Tibial nerve (tissue), 4 donors: ENCODE measurements at regions not wholly inside any gene's neighbourhood (a gene's known extent, or its start where the extent isn't known, plus 50 kb on each side); places are given as distances from the start of the nearest gene placed in this dataset.

Source experiments
- CTCF ChIP-seq, 5 experiments: fragments of 200-600 bp in 3 of 5; fragments of 450-650 bp in 2 of 5; sonication (generic) in 3 of 5; IDR thresholded peaks; one replicate each; pipeline ENCODE4 v1.5.1; 2016 to 2019; ENCODE audit warnings: antibody characterized with exemption in 5 of 5, mild to moderate bottlenecking in 3 of 5, moderate library complexity in 2 of 5
- EP300 ChIP-seq, 2 donors: sonication (generic); formaldehyde crosslinking; IDR thresholded peaks; one replicate each; pipeline ENCODE4 v1.6.1; 2017; ENCODE audit warnings: antibody characterized with exemption in 2 of 2, mild to moderate bottlenecking in 1 of 2
- POLR2A ChIP-seq, 2 donors: fragments of 450-650 bp; IDR thresholded peaks; one replicate each; pipeline ENCODE4 v1.6.1; 2017; ENCODE audit warnings: antibody characterized with exemption in 2 of 2, mild to moderate bottlenecking in 2 of 2, moderate library complexity in 2 of 2

- TF ChIP-seq CTCF (IDR thresholded peaks at IDR 0.05) (no peak), POLR2A (IDR thresholded peaks at IDR 0.05) (no peak), EP300 (IDR thresholded peaks at IDR 0.05) (no peak)
Observed at GRCh38 chr1:63238721-63239120, 83.6 kb upstream of the FOXD3 start.
